SK-N-SH treated with all-trans-retinoic acid at 6 μM for 48 hours (cell line): ENCODE measurements at regions not wholly inside any gene's neighbourhood (a gene's known extent, or its start where the extent isn't known, plus 50 kb on each side); places are given as distances from the start of the nearest gene placed in this dataset.

Experiments
- ATAC-seq: fragments of 200-7000 bp; cut with Tn5 transposase; 3 replicates; pipeline ENCODE4 v1.9.1; 2020; ENCODE audit warnings: mild to moderate bottlenecking, moderate library complexity
- ARNTL ChIP-seq: fragments of 450-650 bp; formaldehyde crosslinking; IDR thresholded peaks from 2 replicates; pipeline ENCODE4 v1.5.0; 2020; ENCODE audit warnings: low read depth, mild to moderate bottlenecking, moderate library complexity, borderline replicate concordance
- BACH2 ChIP-seq: fragments of 250-450 bp; sonication (Bioruptor Pico); IDR thresholded peaks from 2 replicates; pipeline ENCODE4 v1.9.0; 2021; ENCODE audit warnings: mild to moderate bottlenecking, borderline replicate concordance
- CSDC2 ChIP-seq: fragments of 250-450 bp; sonication (Bioruptor Pico); IDR thresholded peaks from 2 replicates; pipeline ENCODE4 v1.5.0; 2020; ENCODE audit warnings: mild to moderate bottlenecking, moderate library complexity
- ESRRG ChIP-seq: fragments of 250-450 bp; sonication (Bioruptor Pico); IDR thresholded peaks from 2 replicates; pipeline ENCODE4 v1.6.1; 2021; ENCODE audit warnings: mild to moderate bottlenecking
- GLIS3 ChIP-seq: fragments of 250-450 bp; sonication (Bioruptor Pico); IDR thresholded peaks from 2 replicates; pipeline ENCODE4 v1.5.0; 2020; ENCODE audit warnings: mild to moderate bottlenecking, moderate library complexity
- ISL1 ChIP-seq: fragments of 250-450 bp; sonication (Bioruptor Pico); IDR thresholded peaks from 2 replicates; pipeline ENCODE4 v2.1.2; 2022; ENCODE audit warnings: mild to moderate bottlenecking, moderate library complexity
- OSR1 ChIP-seq: fragments of 250-450 bp; sonication (Bioruptor Pico); IDR thresholded peaks from 2 replicates; pipeline ENCODE4 v1.8.0; 2022; ENCODE audit warnings: moderate library complexity, mild to moderate bottlenecking, inconsistent platforms
- PPARA ChIP-seq: fragments of 250-450 bp; sonication (Bioruptor Pico); IDR thresholded peaks from 2 replicates; pipeline ENCODE4 v1.5.0; 2020; ENCODE audit warnings: mild to moderate bottlenecking, borderline replicate concordance
- RARB ChIP-seq: fragments of 250-450 bp; sonication (Bioruptor Pico); IDR thresholded peaks from 2 replicates; pipeline ENCODE4 v1.8.0; 2021; ENCODE audit warnings: mild to moderate bottlenecking, moderate library complexity
- SNAI2 ChIP-seq: fragments of 250-450 bp; sonication (Bioruptor Pico); IDR thresholded peaks from 2 replicates; pipeline ENCODE4 v1.5.0; 2020; ENCODE audit warnings: mild to moderate bottlenecking, moderate library complexity
- TCF4 ChIP-seq: fragments of 250-450 bp; sonication (Bioruptor Pico); IDR thresholded peaks from 2 replicates; pipeline ENCODE4 v1.8.0; 2021; ENCODE audit warnings: mild to moderate bottlenecking, moderate library complexity, borderline replicate concordance
- TOX ChIP-seq: fragments of 250-450 bp; sonication (Bioruptor Pico); IDR thresholded peaks from 2 replicates; pipeline ENCODE4 v1.8.0; 2021; ENCODE audit warnings: mild to moderate bottlenecking, moderate library complexity, borderline replicate concordance
- TSHZ2 ChIP-seq: fragments of 250-450 bp; sonication (Bioruptor Pico); IDR thresholded peaks from 2 replicates; pipeline ENCODE4 v1.5.0; 2020; ENCODE audit warnings: mild to moderate bottlenecking, moderate library complexity
- ZC3H10 ChIP-seq: fragments of 250-450 bp; sonication (Bioruptor Pico); IDR thresholded peaks from 2 replicates; pipeline ENCODE4 v1.5.1; 2021; ENCODE audit warnings: mild to moderate bottlenecking, moderate library complexity
- ZFP3 ChIP-seq: fragments of 250-450 bp; sonication (Bioruptor Pico); IDR thresholded peaks from 2 replicates; pipeline ENCODE4 v1.5.0; 2020; ENCODE audit warnings: mild to moderate bottlenecking, moderate library complexity
- ZFP30 ChIP-seq: fragments of 450-650 bp; formaldehyde crosslinking; IDR thresholded peaks from 2 replicates; pipeline ENCODE4 v1.5.0; 2022; ENCODE audit warnings: mild to moderate bottlenecking, moderate library complexity
- ZNF565 ChIP-seq: fragments of 450-650 bp; formaldehyde crosslinking; conservative IDR thresholded peaks from 2 replicates; pipeline ENCODE4 v1.5.0; 2020; ENCODE audit warnings: low read depth, mild to moderate bottlenecking, moderate library complexity
- ZNF70 ChIP-seq: fragments of 450-650 bp; formaldehyde crosslinking; IDR thresholded peaks from 2 replicates; pipeline ENCODE4 v1.5.0; 2020; ENCODE audit warnings: mild to moderate bottlenecking, moderate library complexity
- TF ChIP-seq, protein P1 (sequence below): fragments of 250-450 bp; sonication (Bioruptor Pico); IDR thresholded peaks from 2 replicates; pipeline ENCODE4 v1.8.0; 2021; ENCODE audit warnings: low read depth, mild to moderate bottlenecking, moderate library complexity, borderline replicate concordance
- TF ChIP-seq, protein P2 (sequence below): fragments of 250-450 bp; sonication (Bioruptor Pico); IDR thresholded peaks from 2 replicates; pipeline ENCODE4 v1.5.1; 2020; ENCODE audit warnings: low read depth, mild to moderate bottlenecking, moderate library complexity
- TF ChIP-seq, protein P3 (sequence below): fragments of 250-450 bp; sonication (Bioruptor Pico); IDR thresholded peaks from 2 replicates; pipeline ENCODE4 v1.8.0; 2020; ENCODE audit warnings: mild to moderate bottlenecking, moderate library complexity, borderline replicate concordance
- TF ChIP-seq, protein P4 (sequence below): fragments of 250-450 bp; sonication (Bioruptor Pico); IDR thresholded peaks from 2 replicates; pipeline ENCODE4 v1.5.1; 2021; ENCODE audit warnings: mild to moderate bottlenecking, moderate library complexity

- no peak for TF ChIP-seq TCF4 (CRISPR knock-in tag)
These were observed 689.0 kb upstream of the FZD8 start (continued) for GRCh38 chr10:36331121-36331520.

DNA sequence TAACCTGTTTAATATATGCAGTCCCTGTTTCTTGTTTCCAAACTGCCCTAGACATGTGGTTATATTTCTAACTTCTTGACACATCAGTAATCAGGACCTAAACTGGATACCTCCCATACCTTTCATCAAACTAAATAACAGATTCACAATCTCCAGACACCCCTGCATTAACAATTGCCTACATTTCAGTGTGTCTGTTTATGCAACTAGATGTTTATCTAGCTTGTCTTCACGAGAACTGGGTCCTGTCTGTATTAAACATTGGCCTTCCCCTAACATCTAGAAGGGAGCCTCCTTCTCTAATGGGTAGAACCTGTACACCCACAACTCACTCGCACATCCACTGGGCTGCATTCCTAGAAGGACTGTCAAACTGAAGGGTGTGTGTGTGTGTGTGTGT, 683.7 kb upstream of the FZD8 start:
- peak; percentile 63 for ATAC-seq
- TF ChIP-seq BACH2 (CRISPR knock-in tag) (no peak), ISL1 (CRISPR knock-in tag) (no peak), TOX (CRISPR knock-in tag) (no peak), ARNTL (CRISPR knock-in tag) (no peak), RARB (CRISPR knock-in tag) (no peak), PPARA (CRISPR knock-in tag) (no peak)

DNA sequence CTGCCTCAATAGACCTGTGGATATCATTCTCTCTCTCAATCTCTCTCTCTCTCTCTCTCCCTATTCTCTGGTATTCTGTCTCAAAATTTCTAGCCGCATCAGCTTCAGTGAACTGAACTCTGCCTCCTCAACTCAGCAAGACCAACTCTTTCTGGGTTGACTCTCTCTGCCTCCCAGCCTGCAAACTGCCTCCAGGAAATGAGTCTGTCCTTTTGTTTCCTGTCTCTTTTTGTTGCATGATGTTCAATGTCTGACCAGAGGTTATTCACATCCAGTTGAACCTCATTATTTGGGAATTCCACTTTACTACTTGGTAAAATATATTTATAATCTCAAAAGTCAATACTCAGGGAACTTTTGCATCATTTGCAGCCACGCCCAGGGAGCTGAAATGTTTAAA, 682.7 kb upstream of the FZD8 start:
- ATAC-seq, result no peak
- TF ChIP-seq PPARA (CRISPR knock-in tag), result no peak
- no peak for TF ChIP-seq ZC3H10 (CRISPR knock-in tag)
- TF ChIP-seq ARNTL (CRISPR knock-in tag), result no peak
- TF ChIP-seq ISL1 (CRISPR knock-in tag), result no peak
- no peak for TF ChIP-seq SNAI2 (CRISPR knock-in tag)
- TF ChIP-seq, protein P1, sequence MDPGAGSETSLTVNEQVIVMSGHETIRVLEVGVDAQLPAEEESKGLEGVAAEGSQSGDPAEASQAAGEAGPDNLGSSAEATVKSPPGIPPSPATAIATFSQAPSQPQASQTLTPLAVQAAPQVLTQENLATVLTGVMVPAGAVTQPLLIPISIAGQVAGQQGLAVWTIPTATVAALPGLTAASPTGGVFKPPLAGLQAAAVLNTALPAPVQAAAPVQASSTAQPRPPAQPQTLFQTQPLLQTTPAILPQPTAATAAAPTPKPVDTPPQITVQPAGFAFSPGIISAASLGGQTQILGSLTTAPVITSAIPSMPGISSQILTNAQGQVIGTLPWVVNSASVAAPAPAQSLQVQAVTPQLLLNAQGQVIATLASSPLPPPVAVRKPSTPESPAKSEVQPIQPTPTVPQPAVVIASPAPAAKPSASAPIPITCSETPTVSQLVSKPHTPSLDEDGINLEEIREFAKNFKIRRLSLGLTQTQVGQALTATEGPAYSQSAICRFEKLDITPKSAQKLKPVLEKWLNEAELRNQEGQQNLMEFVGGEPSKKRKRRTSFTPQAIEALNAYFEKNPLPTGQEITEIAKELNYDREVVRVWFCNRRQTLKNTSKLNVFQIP, result no peak
- TF ChIP-seq ESRRG (CRISPR knock-in tag), result no peak
- TF ChIP-seq ZFP3 (CRISPR knock-in tag), result no peak
- TF ChIP-seq CSDC2 (CRISPR knock-in tag), result no peak
- TF ChIP-seq, protein P2, sequence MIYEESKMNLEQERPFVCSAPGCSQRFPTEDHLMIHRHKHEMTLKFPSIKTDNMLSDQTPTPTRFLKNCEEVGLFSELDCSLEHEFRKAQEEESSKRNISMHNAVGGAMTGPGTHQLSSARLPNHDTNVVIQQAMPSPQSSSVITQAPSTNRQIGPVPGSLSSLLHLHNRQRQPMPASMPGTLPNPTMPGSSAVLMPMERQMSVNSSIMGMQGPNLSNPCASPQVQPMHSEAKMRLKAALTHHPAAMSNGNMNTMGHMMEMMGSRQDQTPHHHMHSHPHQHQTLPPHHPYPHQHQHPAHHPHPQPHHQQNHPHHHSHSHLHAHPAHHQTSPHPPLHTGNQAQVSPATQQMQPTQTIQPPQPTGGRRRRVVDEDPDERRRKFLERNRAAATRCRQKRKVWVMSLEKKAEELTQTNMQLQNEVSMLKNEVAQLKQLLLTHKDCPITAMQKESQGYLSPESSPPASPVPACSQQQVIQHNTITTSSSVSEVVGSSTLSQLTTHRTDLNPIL (CRISPR knock-in tag), result no peak
- TF ChIP-seq TOX (CRISPR knock-in tag), result no peak
- TF ChIP-seq OSR1 (CRISPR knock-in tag), result no peak
- TF ChIP-seq ZNF70 (CRISPR knock-in tag), result no peak
- TF ChIP-seq, protein P3, sequence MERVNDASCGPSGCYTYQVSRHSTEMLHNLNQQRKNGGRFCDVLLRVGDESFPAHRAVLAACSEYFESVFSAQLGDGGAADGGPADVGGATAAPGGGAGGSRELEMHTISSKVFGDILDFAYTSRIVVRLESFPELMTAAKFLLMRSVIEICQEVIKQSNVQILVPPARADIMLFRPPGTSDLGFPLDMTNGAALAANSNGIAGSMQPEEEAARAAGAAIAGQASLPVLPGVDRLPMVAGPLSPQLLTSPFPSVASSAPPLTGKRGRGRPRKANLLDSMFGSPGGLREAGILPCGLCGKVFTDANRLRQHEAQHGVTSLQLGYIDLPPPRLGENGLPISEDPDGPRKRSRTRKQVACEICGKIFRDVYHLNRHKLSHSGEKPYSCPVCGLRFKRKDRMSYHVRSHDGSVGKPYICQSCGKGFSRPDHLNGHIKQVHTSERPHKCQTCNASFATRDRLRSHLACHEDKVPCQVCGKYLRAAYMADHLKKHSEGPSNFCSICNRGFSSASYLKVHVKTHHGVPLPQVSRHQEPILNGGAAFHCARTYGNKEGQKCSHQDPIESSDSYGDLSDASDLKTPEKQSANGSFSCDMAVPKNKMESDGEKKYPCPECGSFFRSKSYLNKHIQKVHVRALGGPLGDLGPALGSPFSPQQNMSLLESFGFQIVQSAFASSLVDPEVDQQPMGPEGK, result no peak
- TF ChIP-seq RARB (CRISPR knock-in tag), result no peak
- TF ChIP-seq, all 23 proteins: peak for 0

DNA sequence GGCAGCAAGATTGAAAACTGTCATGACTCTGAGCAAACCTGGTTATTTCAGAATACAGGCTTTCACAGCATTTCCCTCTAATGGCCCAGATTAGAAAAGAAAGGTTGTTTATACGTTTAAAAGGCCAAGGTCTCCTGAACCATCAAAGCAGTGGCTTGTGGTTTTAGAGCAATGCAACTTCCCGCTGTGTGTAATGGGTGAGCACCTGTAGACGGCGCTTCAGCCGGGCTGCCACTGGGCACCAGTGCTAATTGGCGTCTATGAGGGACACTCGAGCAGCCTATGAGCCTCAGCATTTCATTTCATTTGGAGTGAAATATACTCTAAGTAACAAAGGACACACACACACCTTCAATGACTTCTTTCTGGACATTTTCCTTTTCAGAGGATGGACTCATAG, 671.0 kb upstream of the FZD8 start:
- ATAC-seq, result no peak
- TF ChIP-seq, protein P1, result no peak
- no peak for TF ChIP-seq ARNTL (CRISPR knock-in tag)
- TF ChIP-seq ZC3H10 (CRISPR knock-in tag), result no peak
- no peak for TF ChIP-seq ESRRG (CRISPR knock-in tag)
- TF ChIP-seq OSR1 (CRISPR knock-in tag), result no peak
- no peak for TF ChIP-seq GLIS3 (CRISPR knock-in tag)
- TF ChIP-seq ZFP3 (CRISPR knock-in tag), result no peak
- TF ChIP-seq ZNF70 (CRISPR knock-in tag), result no peak
- TF ChIP-seq ZNF565 (CRISPR knock-in tag), result no peak
- no peak for TF ChIP-seq RARB (CRISPR knock-in tag)
- TF ChIP-seq TSHZ2 (CRISPR knock-in tag), result no peak
- no peak for TF ChIP-seq TCF4 (CRISPR knock-in tag)
- TF ChIP-seq CSDC2 (CRISPR knock-in tag), result no peak
- TF ChIP-seq, protein P2 (CRISPR knock-in tag), result no peak
- TF ChIP-seq SNAI2 (CRISPR knock-in tag), result no peak
- TF ChIP-seq ISL1 (CRISPR knock-in tag), result no peak
- TF ChIP-seq ZFP30 (CRISPR knock-in tag), result no peak
- TF ChIP-seq BACH2 (CRISPR knock-in tag), result no peak
- TF ChIP-seq, protein P4, sequence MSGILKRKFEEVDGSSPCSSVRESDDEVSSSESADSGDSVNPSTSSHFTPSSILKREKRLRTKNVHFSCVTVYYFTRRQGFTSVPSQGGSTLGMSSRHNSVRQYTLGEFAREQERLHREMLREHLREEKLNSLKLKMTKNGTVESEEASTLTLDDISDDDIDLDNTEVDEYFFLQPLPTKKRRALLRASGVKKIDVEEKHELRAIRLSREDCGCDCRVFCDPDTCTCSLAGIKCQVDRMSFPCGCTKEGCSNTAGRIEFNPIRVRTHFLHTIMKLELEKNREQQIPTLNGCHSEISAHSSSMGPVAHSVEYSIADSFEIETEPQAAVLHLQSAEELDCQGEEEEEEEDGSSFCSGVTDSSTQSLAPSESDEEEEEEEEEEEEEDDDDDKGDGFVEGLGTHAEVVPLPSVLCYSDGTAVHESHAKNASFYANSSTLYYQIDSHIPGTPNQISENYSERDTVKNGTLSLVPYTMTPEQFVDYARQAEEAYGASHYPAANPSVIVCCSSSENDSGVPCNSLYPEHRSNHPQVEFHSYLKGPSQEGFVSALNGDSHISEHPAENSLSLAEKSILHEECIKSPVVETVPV (CRISPR knock-in tag), result no peak
